ENCODE measurements at regions not wholly inside any gene's neighbourhood (a gene's known extent, or its start where the extent isn't known, plus 50 kb on each side); places are given as distances from the start of the nearest gene placed in this dataset.

GRCh38 chr16:52101246-52101645 lies 445.7 kb downstream of the TOX3 start:
- no peak for DNase-seq (ENCODE audit: low read depth)

- DNase-seq (ENCODE audit: low read depth), result no peak
These were observed 447.6 kb downstream of the TOX3 start for GRCh38 chr16:52099382-52099781.

DNA sequence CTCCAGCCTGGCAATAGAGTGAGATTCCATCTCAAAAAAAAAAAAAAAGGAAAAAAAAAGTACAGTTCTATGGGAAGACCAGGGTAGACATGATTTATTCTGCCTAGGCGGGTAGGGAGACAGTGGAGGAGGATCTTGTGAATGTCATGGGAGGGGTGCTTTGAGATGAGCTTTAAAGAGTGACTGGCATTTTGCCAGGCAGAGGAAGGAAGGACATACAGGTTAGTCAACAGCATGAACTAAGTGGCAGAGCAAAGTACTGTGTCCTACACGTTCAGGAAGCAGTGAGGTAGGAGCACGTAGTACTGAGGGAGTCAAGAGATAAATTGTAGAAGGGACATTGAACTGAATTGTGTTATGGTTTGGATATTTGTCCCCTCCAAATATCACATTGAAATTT lies 451.5 kb downstream of the TOX3 start:
- no peak for DNase-seq (ENCODE audit: low read depth)

GRCh38 chr16:52092126-52092525 lies 454.8 kb downstream of the TOX3 start:
- no peak for DNase-seq (ENCODE audit: low read depth)

DNA sequence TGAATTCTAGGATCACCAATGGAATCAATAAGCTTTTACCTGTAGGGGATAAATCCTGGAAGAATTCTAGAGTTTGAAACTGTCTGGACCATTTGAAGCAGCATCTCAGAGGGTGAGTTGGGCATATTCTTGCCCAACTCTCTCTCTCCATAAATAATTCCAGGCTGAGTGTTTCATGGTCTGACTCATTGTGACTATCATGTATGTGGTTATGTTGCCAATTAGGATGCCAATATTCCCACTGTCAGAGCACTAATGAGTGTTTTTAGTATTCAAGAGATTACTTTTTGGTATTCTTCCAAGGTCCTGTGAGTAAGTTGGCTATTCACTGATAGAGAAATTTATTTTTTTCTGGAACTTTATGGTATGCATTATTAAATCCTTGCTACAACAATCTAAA lies 456.9 kb downstream of the TOX3 start:
- no peak for DNase-seq (ENCODE audit: low read depth)

DNA sequence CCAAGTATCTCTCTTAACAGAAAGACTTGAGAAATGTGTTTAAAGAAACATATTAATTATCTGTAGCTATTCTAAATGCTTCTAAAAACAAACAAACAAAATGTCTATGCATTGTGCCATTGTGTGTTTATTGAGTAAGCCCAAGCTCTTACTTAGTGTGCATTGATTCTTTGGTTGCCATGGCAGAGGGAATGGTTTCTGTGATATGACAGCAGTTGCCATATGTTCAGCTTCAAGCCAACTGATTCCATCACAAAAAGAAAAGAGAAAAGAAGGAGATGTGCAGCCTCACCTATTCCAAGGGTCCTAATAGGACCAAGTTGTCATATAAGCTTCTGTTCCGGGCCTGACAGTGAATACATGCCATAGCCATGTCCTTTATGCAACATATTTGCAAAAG lies 457.5 kb downstream of the TOX3 start:
- no peak for DNase-seq (ENCODE audit: low read depth)

GRCh38 chr16:52086901-52087300 lies 460.0 kb downstream of the TOX3 start:
- no peak for DNase-seq (ENCODE audit: low read depth)

DNA sequence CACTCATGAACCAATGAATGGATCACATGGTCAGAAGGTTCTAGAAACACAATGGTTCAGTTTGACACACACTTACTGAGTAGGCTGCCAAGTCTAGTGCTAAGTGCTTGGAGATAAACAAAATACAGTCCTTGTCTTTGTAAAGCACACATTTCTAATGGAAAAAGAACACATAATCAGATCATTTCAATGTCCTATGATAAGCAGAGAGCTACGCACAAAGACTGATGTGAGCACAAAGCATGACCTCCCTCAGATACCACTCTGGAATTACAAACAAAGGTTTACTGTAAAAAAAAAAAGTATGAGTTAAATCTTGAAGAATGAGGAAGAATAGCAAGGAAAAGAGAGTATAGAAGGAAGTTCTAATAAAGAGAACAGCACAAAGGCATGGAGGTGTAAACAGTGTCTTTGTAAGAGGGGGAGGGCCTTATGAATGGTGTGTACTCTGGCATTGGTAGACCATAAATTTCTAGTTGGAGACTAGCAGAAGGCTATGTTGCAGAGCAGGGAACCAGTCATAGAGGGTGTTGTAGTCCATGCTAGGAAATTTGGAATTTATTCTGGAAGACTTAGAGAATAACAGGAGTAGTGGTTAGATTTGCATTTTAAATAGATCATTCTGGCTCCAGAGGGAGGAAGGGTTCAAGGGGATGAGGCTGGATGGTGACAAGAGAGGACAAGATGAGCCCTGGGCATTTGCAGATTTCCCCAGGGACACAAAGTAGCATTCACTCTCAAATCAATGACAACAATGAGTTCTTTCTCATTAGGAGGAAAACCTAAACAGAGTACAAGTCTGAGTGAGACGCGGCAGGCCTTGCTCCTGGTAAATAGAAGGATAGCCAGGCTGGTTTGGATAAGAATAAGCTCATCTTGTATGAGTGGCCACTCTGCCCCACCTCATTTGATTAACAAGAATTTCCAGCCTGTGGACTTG lies 468.0 kb downstream of the TOX3 start:
- no peak for DNase-seq (ENCODE audit: low read depth)

DNA sequence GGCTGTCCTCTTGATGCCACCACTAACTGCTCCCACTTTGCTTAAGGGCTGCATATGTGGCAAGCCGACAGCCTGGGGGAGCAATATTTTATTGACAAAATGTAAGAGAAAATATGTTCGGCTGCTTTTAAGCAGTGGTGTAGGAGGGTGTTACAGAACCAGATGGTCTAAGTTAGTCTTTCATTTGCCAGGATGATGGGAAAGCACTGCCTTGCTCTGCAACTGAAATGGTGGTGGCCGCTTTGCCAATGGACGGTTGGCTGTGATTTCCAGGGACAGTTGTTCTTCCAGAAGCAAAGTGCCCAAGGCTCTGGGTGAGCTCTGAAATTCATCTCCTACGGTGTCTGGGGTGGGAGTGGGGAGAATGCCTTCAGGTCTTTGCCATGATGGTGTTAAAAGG lies 469.3 kb downstream of the TOX3 start:
- DNase-seq (ENCODE audit: low read depth), result no peak

DNA sequence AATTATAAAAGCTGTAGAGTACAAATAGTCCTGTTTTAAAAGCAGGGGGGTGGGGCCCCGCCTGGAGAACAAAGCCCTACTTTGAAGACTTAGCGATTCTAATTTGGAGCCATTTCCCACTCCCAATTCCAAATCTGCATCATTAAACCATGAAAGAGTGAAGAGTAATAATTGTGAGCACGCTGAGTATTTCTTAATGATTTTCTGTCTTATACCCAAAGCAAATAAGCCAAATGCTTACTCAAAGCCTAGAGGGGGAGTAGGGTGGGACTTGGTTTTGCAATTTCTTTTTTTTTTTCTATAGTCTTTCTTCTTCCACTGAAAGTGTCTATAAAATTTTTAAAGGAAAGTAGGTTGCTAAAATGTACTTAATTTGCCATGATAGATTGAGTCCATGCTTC lies 470.1 kb downstream of the TOX3 start:
- DNase-seq (ENCODE audit: low read depth), result no peak

- DNase-seq (ENCODE audit: low read depth), result no peak
These were observed 470.6 kb downstream of the TOX3 start for GRCh38 chr16:52076332-52076731.

GRCh38 chr16:52074133-52074532 lies 472.8 kb downstream of the TOX3 start:
- no peak for DNase-seq (ENCODE audit: low read depth)

- DNase-seq (ENCODE audit: low read depth), result no peak
These were observed 473.9 kb downstream of the TOX3 start for GRCh38 chr16:52073024-52073423.

DNA sequence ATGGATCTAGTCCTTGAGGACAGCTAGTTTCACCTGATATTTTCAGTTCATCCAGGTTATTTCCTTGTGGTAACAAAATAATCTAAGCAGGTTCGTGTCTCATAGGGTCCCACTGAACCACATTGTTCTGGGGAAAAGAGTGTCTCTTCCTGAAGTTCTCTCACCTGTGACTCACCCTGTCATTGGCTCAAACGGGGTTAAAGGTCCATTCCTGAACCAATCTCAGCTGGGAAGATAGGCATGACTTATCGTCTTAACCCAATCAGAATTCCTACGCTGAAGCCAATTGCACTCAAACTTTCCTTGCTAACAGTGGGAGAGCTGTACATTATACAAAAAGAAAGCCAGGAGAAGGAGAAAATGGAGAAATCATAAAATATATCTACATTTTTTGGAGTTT lies 475.8 kb downstream of the TOX3 start:
- no peak for DNase-seq (ENCODE audit: low read depth)

DNA sequence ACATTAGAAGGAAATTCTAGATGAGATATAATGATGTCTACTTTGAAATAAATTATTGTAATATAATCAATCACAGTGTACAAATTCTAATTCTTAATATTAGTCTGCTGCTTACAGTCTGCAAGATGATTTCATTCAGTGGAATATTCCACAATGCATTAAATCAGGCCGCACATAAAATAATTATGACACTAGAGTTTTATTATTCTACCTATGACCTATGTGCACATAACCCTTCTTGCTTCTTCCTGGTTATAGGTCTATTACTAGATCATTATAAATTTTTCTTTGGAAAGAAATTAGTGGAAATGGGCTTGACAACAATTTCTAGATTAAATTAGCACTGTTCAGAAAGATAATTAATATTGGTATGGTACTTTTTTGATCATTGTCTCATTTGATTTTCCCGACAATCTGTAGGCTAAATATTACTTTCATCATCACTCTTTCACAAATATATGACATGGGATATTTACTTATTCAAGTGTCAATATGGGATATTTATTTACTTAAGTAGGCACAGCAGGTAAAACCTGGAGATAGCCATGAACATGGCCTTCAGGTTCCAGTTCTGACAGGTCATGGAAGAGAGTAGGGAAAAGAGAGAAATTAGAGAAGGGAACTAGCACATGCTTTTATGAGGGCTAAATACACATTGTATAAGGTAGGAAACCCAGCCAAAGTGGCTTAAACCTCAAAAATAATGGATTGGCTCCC lies 476.4 kb downstream of the TOX3 start:
- no peak for DNase-seq (ENCODE audit: low read depth)

GRCh38 chr16:52069866-52070265 lies 477.1 kb downstream of the TOX3 start:
- no peak for DNase-seq (ENCODE audit: low read depth)

DNA sequence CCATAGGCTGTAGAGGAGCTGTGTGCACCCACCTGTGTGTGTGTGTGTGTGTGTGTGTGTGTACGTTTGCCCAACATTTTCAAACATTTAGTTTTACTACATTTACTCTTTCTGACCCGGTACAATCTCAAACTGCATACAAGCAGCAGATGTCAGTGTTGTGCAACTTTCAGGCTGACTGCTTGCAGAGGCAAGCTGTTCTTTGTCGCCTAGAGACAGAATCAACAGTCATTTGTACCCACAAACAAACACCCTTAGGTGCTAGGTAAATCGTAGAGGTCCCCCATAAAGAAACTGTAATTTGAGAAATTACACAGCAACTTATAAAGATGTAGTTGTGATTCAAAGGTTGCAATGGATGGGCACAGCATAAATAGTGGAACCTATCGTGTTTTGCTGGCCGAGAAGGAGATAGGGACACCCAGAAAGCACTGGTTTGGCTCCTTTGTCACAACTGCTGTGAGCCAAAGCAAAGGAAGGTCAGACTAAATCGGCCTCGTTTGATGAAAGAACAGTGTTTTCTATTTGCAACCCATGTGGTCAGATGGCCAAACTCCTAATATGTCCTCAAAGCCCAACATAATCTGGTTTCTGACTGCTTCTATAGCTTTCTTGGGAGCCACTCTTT lies 478.4 kb downstream of the TOX3 start:
- no peak for DNase-seq (ENCODE audit: low read depth)

GRCh38 chr16:52066962-52067361 lies 480.0 kb downstream of the TOX3 start:
- DNase-seq (ENCODE audit: low read depth), result no peak

DNA sequence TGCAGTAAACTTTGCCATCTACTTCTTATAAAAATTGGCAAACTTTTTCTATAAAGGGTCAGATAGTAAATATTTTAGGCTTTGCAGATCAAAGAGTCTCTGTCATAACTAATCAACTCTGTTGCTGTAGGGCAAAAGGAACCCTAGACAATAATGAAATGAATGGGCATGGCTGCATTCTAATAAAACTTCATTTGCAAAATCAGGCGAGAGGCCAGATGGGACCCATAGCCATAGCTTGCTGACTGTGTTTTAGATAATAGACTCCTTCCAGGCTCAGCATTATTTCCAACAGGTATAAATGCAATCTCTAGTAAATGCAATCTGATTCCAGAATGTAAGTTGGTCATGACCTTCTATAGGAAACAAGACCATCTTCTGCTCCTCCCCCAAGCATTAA lies 490.7 kb downstream of the TOX3 start:
- no peak for DNase-seq (ENCODE audit: low read depth)

DNA sequence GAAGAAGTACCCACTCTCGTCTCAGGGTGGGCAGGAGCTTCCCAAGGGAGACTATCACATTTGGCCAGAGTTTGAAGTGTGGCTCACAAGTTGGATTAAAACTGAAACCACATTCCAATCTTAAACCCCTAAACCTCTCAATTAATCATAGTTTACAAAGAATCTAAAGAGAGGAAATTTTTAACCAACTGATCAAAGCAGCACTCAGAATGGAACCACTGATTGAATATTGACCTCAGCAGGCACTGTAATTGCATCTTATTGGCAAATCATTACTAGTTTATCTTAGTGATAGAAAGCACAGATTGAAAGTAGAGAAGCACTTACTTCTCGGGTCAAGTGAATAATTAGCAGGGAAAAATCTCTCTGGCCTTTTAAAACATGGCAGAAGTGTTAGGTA lies 491.6 kb downstream of the TOX3 start:
- DNase-seq (ENCODE audit: low read depth), result no peak

GRCh38 chr16:52054326-52054725 lies 492.6 kb downstream of the TOX3 start:
- no peak for DNase-seq (ENCODE audit: low read depth)

DNA sequence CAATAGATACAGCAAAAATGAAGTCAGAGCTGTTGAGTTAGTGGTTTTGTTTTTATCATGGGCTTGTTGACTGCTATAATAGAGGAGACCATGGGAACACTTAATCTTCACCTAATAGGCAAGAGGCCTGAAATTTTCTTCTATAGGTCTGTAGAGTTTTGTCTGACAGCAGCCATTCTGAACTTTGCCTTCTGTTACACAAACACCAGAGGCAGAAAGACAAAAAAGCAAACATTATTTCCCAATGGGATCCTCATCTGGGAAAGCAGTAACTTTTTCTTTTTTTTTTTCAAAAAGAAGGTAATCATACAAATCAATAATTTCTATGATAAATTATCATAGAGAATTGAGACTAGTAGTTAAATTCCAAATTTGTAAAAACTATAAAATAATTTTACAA lies 494.1 kb downstream of the TOX3 start:
- DNase-seq (ENCODE audit: low read depth), result no peak

All from fibroblast of the conjunctiva (primary cell).